OCI-LY3 (cell line): ENCODE measurements at regions not wholly inside any gene's neighbourhood (a gene's known extent, or its start where the extent isn't known, plus 50 kb on each side); places are given as distances from the start of the nearest gene placed in this dataset.
"Not testable (repeated sequence)": the region's sequence is repeated elsewhere in the genome, so short reads cannot be mapped to it uniquely, and the experiment has no call there.

Experiments used
- H2AFZ ChIP-seq: fragments of 200-600, 300-600 bp; shearing (Covaris generic); 2 replicates; pipeline ENCODE4 v1.6.0; 2014; ENCODE audit warnings: antibody characterized with exemption, low read depth, low read length
- H3K27ac ChIP-seq: fragments of 200-600, 300-600 bp; sonication (generic); 2 replicates; pipeline ENCODE4 v1.5.1; 2014; ENCODE audit warnings: mild to moderate bottlenecking, low read length, moderate library complexity, mixed read lengths
- H3K27me3 ChIP-seq: fragments of 200-600, 300-600 bp; sonication (generic); 2 replicates; pipeline ENCODE4 v1.6.1; 2014; ENCODE audit warnings: low read depth, low read length, mixed read lengths
- H3K36me3 ChIP-seq: fragments of 200-600, 300-600 bp; sonication (generic); replicated peaks from 2 replicates; pipeline ENCODE3; 2014; ENCODE audit warnings: low read depth, low read length, mixed read lengths
- H3K4me1 ChIP-seq: fragments of 300-600, 200-600 bp; sonication (generic); 2 replicates; pipeline ENCODE4 v1.6.1; 2014; ENCODE audit warnings: low read length, mixed read lengths
- H3K4me2 ChIP-seq: fragments of 200-600, 300-600 bp; sonication (generic); 2 replicates; pipeline ENCODE4 v1.6.1; 2014; ENCODE audit warnings: low read length, mixed read lengths
- H3K4me3 ChIP-seq: fragments of 300-600, 200-600 bp; sonication (generic); 2 replicates; pipeline ENCODE4 v1.5.1; 2014; ENCODE audit warnings: antibody characterized with exemption, mild to moderate bottlenecking, low read length, moderate library complexity
- H3K79me2 ChIP-seq: fragments of 300-600, 200-600 bp; shearing (Covaris generic); 2 replicates; pipeline ENCODE4 v1.6.1; 2014; ENCODE audit warnings: mild to moderate bottlenecking, low read length, mixed read lengths
- H3K9ac ChIP-seq: fragments of 300-600, 200-600 bp; shearing (Covaris generic); 2 replicates; pipeline ENCODE4 v1.6.0; 2014; ENCODE audit warnings: mild to moderate bottlenecking, low read length, moderate library complexity
- H3K9me3 ChIP-seq: fragments of 200-600, 300-600 bp; shearing (Covaris generic); 2 replicates; pipeline ENCODE4 v1.6.1; 2014; ENCODE audit warnings: low read length, mixed read lengths; ENCODE audit not compliant: insufficient read depth
- H4K20me1 ChIP-seq: fragments of 200-600, 300-600 bp; sonication (generic); 2 replicates; pipeline ENCODE4 v1.6.1; 2016; ENCODE audit warnings: low read length, mixed read lengths; ENCODE audit not compliant: insufficient read depth
- CTCF ChIP-seq: fragments of 200-600, 300-600 bp; sonication (generic); IDR thresholded peaks from 2 replicates; pipeline ENCODE4 v1.5.1; 2014; ENCODE audit warnings: antibody characterized with exemption, low read length, low read depth
- EZH2phosphoT487 ChIP-seq: fragments of 200-600 bp; shearing (Covaris generic); IDR thresholded peaks from 2 replicates; pipeline ENCODE4 v1.6.1; 2018; ENCODE audit warnings: antibody characterized with exemption, mixed run types, low read depth

- Histone ChIP-seq H3K36me3 (peaks cover 14% of the 10 kb centered on the region), H2AFZ (no peak overlapping the region), H3K9me3 (peaks cover 22% of the 10 kb centered on the region), H3K4me3 (no peak overlapping the region), H3K79me2 (no peaks in the 10 kb centered on the region), H3K27ac (peak overlapping the region; percentile 83), H3K27me3 (no peaks in the 10 kb centered on the region), H3K9ac (peak overlapping the region; percentile 29; the same call in 1 of the 2 replicates), H4K20me1 (no peaks in the 10 kb centered on the region), H3K4me1 (peaks cover 54% of the 10 kb centered on the region), H3K4me2 (peak overlapping the region; percentile 59)
- no peak for TF ChIP-seq CTCF
- no peak for TF ChIP-seq EZH2phosphoT487
Observed at GRCh38 chr18:35836932-35837331, 135.5 kb upstream of the RMP24 start.

- no peaks in the 10 kb centered on the region for H4K20me1 ChIP-seq
- peaks cover 22% of the 10 kb centered on the region for H3K9me3 ChIP-seq
- H3K27me3 ChIP-seq, result no peaks in the 10 kb centered on the region
- no peak overlapping the region for H3K4me3 ChIP-seq
- TF ChIP-seq CTCF, result no peak
- no peak for TF ChIP-seq EZH2phosphoT487
- H3K9ac ChIP-seq, result no peak overlapping the region
- no peaks in the 10 kb centered on the region for H3K79me2 ChIP-seq
- peaks cover 14% of the 10 kb centered on the region for H3K36me3 ChIP-seq
- H3K27ac ChIP-seq, result no peak overlapping the region
- no peak overlapping the region for H3K4me2 ChIP-seq
- H2AFZ ChIP-seq, result no peak overlapping the region
- H3K4me1 ChIP-seq, result peaks cover 50% of the 10 kb centered on the region
Observed at GRCh38 chr18:35837922-35838496, 134.5 kb upstream of the RMP24 start.

- Histone ChIP-seq H3K27ac (no peak overlapping the region), H3K9me3 (peaks cover 22% of the 10 kb centered on the region)
Observed at GRCh38 chr18:35841283-35841682, 131.2 kb upstream of the RMP24 start.

GRCh38 chr18:35842536-35842935 lies 129.9 kb upstream of the RMP24 start:
- TF ChIP-seq CTCF, result no peak
- no peak for TF ChIP-seq EZH2phosphoT487

More at GRCh38 chr18:35841283-35841682, 131.2 kb upstream of the RMP24 start:
- peaks cover 28% of the 10 kb centered on the region for H3K4me1 ChIP-seq
- TF ChIP-seq EZH2phosphoT487, result no peak
- no peak for TF ChIP-seq CTCF
- no peaks in the 10 kb centered on the region for H3K79me2 ChIP-seq
- H3K4me3 ChIP-seq, result no peak overlapping the region
- H4K20me1 ChIP-seq, result no peaks in the 10 kb centered on the region
- H3K4me2 ChIP-seq, result no peak overlapping the region
- H3K9ac ChIP-seq, result no peak overlapping the region
- H3K36me3 ChIP-seq, result peaks cover 14% of the 10 kb centered on the region
- no peak overlapping the region for H2AFZ ChIP-seq
- H3K27me3 ChIP-seq, result no peaks in the 10 kb centered on the region

GRCh38 chr18:35848321-35848720 lies 124.2 kb upstream of the RMP24 start:
- not testable (repeated sequence) for H2AFZ ChIP-seq, H3K36me3 ChIP-seq, H3K27ac ChIP-seq, H3K9me3 ChIP-seq, H3K4me3 ChIP-seq, H3K79me2 ChIP-seq, H4K20me1 ChIP-seq, H3K27me3 ChIP-seq, H3K4me2 ChIP-seq, H3K4me1 ChIP-seq, H3K9ac ChIP-seq

More at GRCh38 chr18:35842536-35842935, 129.9 kb upstream of the RMP24 start:
- H4K20me1 ChIP-seq, result no peaks in the 10 kb centered on the region
- H3K4me3 ChIP-seq, result no peak overlapping the region
- no peaks in the 10 kb centered on the region for H3K27me3 ChIP-seq
- peaks cover 14% of the 10 kb centered on the region for H3K36me3 ChIP-seq
- H2AFZ ChIP-seq, result no peak overlapping the region
- H3K9ac ChIP-seq, result no peak overlapping the region
- no peak overlapping the region for H3K27ac ChIP-seq
- no peak overlapping the region for H3K4me2 ChIP-seq
- peaks cover 18% of the 10 kb centered on the region for H3K4me1 ChIP-seq
- no peaks in the 10 kb centered on the region for H3K79me2 ChIP-seq
- peaks cover 19% of the 10 kb centered on the region for H3K9me3 ChIP-seq

GRCh38 chr18:35849241-35849640 lies 123.2 kb upstream of the RMP24 start:
- not testable (repeated sequence) for H3K9ac ChIP-seq, H3K36me3 ChIP-seq, H3K27me3 ChIP-seq, H3K4me3 ChIP-seq, H3K79me2 ChIP-seq, H4K20me1 ChIP-seq, H2AFZ ChIP-seq, H3K27ac ChIP-seq, H3K4me1 ChIP-seq, H3K4me2 ChIP-seq, H3K9me3 ChIP-seq
